ENCODE measurements at regions not wholly inside any gene's neighbourhood (a gene's known extent, or its start where the extent isn't known, plus 50 kb on each side); places are given as distances from the start of the nearest gene placed in this dataset.

DNA sequence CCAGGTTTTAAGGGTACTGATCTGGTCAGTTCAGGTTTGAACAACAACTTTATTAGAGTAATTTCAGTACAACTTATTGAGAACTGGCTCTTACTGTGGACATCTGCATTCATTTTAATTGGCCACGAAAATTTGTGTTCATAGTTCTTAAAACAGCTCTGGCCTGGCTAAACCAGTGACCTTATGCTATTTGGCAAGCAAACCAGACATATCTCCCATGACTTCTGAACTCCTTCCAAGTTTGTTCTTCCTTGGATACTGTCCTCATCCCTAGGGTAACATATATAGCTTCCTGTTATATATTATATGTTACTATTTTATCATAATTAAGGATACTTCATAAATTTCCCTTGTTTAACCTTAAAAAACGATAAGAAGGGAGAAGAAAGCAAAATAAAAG is 841.9 kb downstream of the TRAM1L1 start:
- no peaks in the 10 kb centered on the region for H3K79me2 ChIP-seq (replicated peaks; ENCODE audit: insufficient read depth)
- H3F3A ChIP-seq (replicated peaks; ENCODE audit: low read depth): no peaks in the 10 kb centered on the region
- no peaks in the 10 kb centered on the region for H4K20me1 ChIP-seq (replicated peaks; ENCODE audit: insufficient read depth)
- 0 out of 2 replicates have a peak, but pooled peaks cover 3% of the 10 kb centered on the region for H3K9me2 ChIP-seq (ENCODE audit: insufficient read depth)
- no peaks in the 10 kb centered on the region for H3K36me3 Mint-ChIP-seq (ENCODE audit: low read depth)
- H3K36me3 ChIP-seq (ENCODE audit: insufficient read depth): no peaks in the 10 kb centered on the region
- no peaks in the 10 kb centered on the region for H3K27me3 Mint-ChIP-seq (ENCODE audit: insufficient read depth, low read depth, poor library complexity)
- DNase-seq (ENCODE audit: low spot score) (no peak), ATAC-seq (no peak)
- H3K9me3 Mint-ChIP-seq: no peaks in the 10 kb centered on the region
- no peak overlapping the region for H2AFZ ChIP-seq
- no peak overlapping the region for H3K27ac ChIP-seq (ENCODE audit: low read depth)
- no peak overlapping the region for H3K4me3 Mint-ChIP-seq
- no peak overlapping the region for H3K27ac Mint-ChIP-seq
- no peak overlapping the region for H3K4me2 ChIP-seq
- no peaks in the 10 kb centered on the region for H3K4me1 ChIP-seq (ENCODE audit: insufficient read depth)
- H3K4me3 ChIP-seq: no peak overlapping the region
- H3K4me1 Mint-ChIP-seq: peaks cover 1% of the 10 kb centered on the region; the same call in 1 of the 3 replicates
- TF ChIP-seq ZNF331 (CRISPR knock-in tag; IDR thresholded peaks at IDR 0.05; ENCODE audit: low read depth) (no peak), ETS1 (IDR thresholded peaks at IDR 0.05) (no peak), NANOG (IDR thresholded peaks at IDR 0.05; ENCODE audit: borderline replicate concordance) (no peak), ZNF114 (CRISPR knock-in tag; IDR thresholded peaks at IDR 0.05) (no peak), ZNF462 (CRISPR knock-in tag; IDR thresholded peaks at IDR 0.05) (no peak), EZH2 (IDR thresholded peaks at IDR 0.05; ENCODE audit: low read depth, unreplicated experiment) (no peak), STAT1 (IDR thresholded peaks at IDR 0.05; ENCODE audit: unreplicated experiment) (no peak), JUNB (IDR thresholded peaks at IDR 0.05; ENCODE audit: unreplicated experiment) (no peak), EZH2phosphoT487 (IDR thresholded peaks at IDR 0.05; ENCODE audit: unreplicated experiment) (no peak), POLR2AphosphoS5 (IDR thresholded peaks at IDR 0.05; ENCODE audit: low read depth) (no peak), CREB1 (CRISPR knock-in tag; IDR thresholded peaks at IDR 0.05; ENCODE audit: low read depth) (no peak), REST (IDR thresholded peaks at IDR 0.05; ENCODE audit: unreplicated experiment) (no peak)
- TF ChIP-seq, protein P1, sequence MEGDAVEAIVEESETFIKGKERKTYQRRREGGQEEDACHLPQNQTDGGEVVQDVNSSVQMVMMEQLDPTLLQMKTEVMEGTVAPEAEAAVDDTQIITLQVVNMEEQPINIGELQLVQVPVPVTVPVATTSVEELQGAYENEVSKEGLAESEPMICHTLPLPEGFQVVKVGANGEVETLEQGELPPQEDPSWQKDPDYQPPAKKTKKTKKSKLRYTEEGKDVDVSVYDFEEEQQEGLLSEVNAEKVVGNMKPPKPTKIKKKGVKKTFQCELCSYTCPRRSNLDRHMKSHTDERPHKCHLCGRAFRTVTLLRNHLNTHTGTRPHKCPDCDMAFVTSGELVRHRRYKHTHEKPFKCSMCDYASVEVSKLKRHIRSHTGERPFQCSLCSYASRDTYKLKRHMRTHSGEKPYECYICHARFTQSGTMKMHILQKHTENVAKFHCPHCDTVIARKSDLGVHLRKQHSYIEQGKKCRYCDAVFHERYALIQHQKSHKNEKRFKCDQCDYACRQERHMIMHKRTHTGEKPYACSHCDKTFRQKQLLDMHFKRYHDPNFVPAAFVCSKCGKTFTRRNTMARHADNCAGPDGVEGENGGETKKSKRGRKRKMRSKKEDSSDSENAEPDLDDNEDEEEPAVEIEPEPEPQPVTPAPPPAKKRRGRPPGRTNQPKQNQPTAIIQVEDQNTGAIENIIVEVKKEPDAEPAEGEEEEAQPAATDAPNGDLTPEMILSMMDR (conservative IDR thresholded peaks at IDR 0.05; ENCODE audit: low read depth in 2 of 2): no peak
- H3K27me3 ChIP-seq (ENCODE audit: insufficient read depth): no peaks in the 10 kb centered on the region

All from GM23338 (cell line).